Lower leg skin (tissue), 4 donors: ENCODE measurements at regions not wholly inside any gene's neighbourhood (a gene's known extent, or its start where the extent isn't known, plus 50 kb on each side); places are given as distances from the start of the nearest gene placed in this dataset.
"Not testable (repeated sequence)": the region's sequence is repeated elsewhere in the genome, so short reads cannot be mapped to it uniquely, and the experiment has no call there.

ENCODE experiments used
- DNase-seq, 2 donors: peaks; one replicate each; pipeline ENCODE4 v3.0.0-alpha.2; 2019; ENCODE audit warnings: low spot score in 2 of 2
- H3K4me3 ChIP-seq: fragments of 200-600 bp; sonication (generic); 2 replicates; pipeline ENCODE4 v1.5.1; 2017; ENCODE audit warnings: mild to moderate bottlenecking, low read depth; ENCODE audit not compliant: poor library complexity, severe bottlenecking
- POLR2A ChIP-seq, 2 donors: fragments of 450-650 bp; IDR thresholded peaks; one replicate each; pipeline ENCODE4 v1.6.1; 2016 to 2017; ENCODE audit warnings: antibody characterized with exemption in 2 of 2, mild to moderate bottlenecking in 1 of 2, moderate library complexity in 1 of 2
- WGBS, 2 donors: methylation state at CpG; one replicate each; pipeline ENCODE4 v1.1.5; 2018; 5-methylcytosine and 5-hydroxymethylcytosine counted together
- intact Hi-C: fragments of 100-400 bp; cut with DNase I; formaldehyde crosslinking; loops from one replicate; pipeline ENCODE4 v1.15.0; 2023; ENCODE audit warnings: low total_unique reads
- TF ChIP-seq, protein P1 (sequence below), 3 donors: fragments of 450-650 bp; IDR thresholded peaks; one replicate each; pipeline ENCODE4 v1.5.1; 2016; ENCODE audit warnings: antibody characterized with exemption in 3 of 3, mild to moderate bottlenecking in 3 of 3, moderate library complexity in 2 of 3

DNA sequence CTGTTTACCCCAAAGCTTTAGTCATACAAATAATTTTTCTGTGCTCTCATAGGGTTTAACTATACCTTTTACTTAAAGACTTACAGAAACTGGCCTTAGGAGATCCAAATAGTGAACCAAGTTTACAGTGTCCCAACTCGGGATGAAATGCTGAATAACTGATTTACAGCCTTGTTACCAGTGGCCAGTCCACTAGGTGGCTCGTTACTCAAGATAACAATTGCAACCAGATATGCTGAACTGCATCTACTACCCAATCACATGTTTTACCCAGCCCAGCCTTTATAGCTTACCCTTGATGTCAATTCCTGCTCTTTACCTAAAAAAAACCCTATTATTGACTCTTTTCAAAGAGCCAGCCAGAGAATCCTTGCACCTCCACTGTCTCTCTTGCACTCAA, 1148.8 kb upstream of the ADGRL4 start:
- DNase-seq, result no peak
- intact Hi-C loops, result no loop called here
- 36 to 42% methylated on average over 2 of the region's 2 CpGs for WGBS, 2 donors
- no peak for TF ChIP-seq POLR2A (IDR thresholded peaks at IDR 0.05)
- TF ChIP-seq, protein P1, sequence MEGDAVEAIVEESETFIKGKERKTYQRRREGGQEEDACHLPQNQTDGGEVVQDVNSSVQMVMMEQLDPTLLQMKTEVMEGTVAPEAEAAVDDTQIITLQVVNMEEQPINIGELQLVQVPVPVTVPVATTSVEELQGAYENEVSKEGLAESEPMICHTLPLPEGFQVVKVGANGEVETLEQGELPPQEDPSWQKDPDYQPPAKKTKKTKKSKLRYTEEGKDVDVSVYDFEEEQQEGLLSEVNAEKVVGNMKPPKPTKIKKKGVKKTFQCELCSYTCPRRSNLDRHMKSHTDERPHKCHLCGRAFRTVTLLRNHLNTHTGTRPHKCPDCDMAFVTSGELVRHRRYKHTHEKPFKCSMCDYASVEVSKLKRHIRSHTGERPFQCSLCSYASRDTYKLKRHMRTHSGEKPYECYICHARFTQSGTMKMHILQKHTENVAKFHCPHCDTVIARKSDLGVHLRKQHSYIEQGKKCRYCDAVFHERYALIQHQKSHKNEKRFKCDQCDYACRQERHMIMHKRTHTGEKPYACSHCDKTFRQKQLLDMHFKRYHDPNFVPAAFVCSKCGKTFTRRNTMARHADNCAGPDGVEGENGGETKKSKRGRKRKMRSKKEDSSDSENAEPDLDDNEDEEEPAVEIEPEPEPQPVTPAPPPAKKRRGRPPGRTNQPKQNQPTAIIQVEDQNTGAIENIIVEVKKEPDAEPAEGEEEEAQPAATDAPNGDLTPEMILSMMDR (IDR thresholded peaks at IDR 0.05), result no peak
- H3K4me3 ChIP-seq, result no peak overlapping the region

DNA sequence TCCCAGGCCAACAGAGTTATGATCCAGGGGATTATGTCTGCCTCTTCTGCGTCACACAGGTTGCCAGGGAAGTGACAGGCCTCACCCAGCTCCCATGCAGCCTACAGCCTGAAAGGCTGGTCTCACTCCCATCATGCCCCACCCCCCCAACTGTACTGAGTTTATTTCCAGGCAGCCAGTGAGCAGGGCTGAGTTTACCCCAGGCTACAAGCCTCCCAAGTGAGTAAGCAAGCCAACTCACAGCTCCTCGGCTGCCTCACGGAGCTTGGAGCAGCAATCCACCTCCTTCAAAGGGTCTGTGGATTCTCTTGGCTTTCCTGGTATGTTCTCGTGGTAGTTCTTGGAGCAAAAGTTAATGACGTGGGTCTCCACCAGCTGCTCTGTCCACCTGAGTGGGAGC, 1147.6 kb upstream of the ADGRL4 start:
- H3K4me3 ChIP-seq, result no peak overlapping the region
- TF ChIP-seq POLR2A (IDR thresholded peaks at IDR 0.05), result no peak
- TF ChIP-seq, protein P1 (IDR thresholded peaks at IDR 0.05), result no peak
- intact Hi-C loops, result no loop called here
- WGBS, 2 donors, result 77 to 86% methylated on average over 5 of the region's 5 CpGs
- no peak for DNase-seq

DNA sequence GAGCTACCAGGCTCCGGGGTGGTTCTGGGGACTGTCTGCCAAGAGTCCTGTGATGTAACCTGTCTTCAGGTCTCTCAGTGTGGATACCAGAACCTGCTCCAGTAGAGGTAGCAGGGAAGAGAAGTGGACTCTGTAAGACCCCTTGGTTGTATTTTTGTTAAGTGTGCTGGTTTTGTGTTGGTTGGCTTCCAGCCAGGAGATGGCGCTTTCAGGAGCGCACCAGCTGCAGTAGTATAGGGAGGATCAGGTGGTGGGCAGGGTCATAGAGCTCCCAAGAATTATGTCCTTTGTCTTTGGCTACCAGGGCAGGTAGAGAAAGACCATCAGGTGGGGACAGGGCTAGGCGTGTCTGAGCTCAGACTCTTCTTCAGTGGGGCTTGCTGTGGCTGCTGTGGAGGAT, 1147.2 kb upstream of the ADGRL4 start:
- TF ChIP-seq POLR2A (IDR thresholded peaks at IDR 0.05), result no peak
- TF ChIP-seq, protein P1 (IDR thresholded peaks at IDR 0.05), result no peak
- intact Hi-C loops, result no loop called here
- DNase-seq, result no peak
- H3K4me3 ChIP-seq, result no peak overlapping the region
- 91 to 95% methylated on average over 4 of the region's 4 CpGs for WGBS, 2 donors

DNA sequence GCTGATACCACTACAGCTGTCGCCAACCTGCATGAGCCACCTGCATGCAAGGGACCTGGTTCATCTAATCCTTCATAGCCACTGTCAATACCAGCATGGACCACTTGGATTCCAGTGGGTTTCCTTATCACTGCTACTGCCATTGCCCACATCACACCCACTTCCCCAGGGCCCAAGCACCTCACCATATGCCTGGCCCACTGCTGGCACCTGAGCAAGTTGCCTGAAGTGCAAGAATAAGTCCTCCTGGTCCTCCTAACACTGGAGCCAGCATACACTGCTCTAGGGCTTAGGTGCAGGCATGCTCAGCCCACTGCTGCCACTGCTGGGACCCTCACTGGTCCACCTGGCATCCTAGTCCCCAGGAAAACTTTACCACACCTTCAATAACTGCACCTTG, 1136.8 kb upstream of the ADGRL4 start:
- no peak for DNase-seq
- TF ChIP-seq, protein P1 (IDR thresholded peaks at IDR 0.05), result no peak
- TF ChIP-seq POLR2A (IDR thresholded peaks at IDR 0.05), result no peak
- intact Hi-C loops, result no loop called here
- no peak overlapping the region for H3K4me3 ChIP-seq
- 92 to 100% methylated on average over 1 of the region's 1 CpG for WGBS, 2 donors

DNA sequence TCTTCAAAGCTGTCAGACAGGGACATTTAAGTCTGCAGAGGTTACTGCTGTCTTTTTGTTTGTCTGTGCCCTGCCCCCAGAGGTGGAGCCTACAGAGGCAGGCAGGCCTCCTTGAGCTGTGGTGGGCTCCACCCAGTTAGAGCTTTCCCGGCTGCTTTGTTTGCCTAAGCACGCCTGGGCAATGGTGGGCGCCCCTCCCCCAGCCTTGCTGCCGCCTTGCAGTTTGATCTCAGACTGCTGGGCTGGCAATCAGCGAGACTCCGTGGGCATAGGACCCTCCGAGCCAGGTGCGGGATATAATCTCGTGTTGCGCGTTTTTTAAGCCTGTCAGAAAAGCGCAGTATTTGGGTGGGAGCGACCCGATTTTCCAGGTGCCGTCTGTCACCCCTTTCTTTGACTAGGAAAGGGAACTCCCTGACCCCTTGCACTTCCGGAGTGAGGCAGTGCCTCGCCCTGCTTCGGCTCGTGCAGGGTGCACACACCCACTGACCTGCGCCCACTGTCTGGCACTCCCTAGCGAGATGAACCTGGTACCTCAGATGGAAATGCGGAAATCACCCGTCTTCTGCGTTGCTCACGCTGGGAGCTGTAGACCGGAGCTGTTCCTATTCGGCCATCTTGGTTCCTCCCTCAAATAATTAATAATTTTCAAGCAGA, 1131.5 kb upstream of the ADGRL4 start:
- 90 to 93% methylated on average over 20 to 26 of the region's 27 CpGs for WGBS, 2 donors
- intact Hi-C loops, DNase-seq, H3K4me3 ChIP-seq: not testable (repeated sequence)

DNA sequence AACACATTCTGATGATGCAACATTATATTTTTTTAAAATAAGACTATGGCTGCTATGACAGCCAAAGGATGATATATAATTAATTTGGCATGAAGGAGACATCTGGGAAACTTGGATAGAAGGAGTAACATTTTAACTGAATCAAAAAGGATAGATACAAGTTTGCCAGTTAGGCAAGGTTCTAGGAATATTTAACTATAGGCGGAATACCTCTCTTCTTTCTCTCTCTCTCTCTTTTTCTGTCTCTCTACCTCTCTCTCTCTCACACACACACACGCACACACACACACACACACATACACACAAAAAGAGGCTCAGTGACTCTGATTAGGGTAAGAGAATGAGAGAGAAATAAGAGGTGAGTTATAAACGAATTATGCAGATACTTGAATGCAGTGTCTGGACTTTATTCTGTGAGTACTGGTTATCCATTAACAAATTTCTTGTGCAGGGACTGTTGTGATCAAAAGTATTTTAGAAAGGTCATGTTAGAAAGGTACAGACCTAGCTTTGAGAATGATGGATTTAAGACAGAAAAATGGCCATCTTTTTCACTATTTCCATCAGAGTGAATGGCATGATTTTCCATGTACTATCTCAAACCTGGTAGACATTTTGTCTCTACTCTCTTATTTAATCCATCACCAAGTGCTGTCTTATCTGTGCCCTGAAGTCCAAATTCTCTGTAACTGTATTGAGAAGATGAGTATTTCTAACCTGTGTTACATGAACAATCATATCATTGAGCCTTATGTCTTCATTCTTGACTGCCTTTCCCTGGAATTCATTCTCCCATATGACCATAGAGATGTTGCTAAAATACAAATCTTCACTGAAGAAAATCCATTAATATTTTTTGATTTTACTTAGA, 1106.9 kb upstream of the ADGRL4 start:
- no peak overlapping the region for H3K4me3 ChIP-seq
- intact Hi-C loops, result no loop called here
- DNase-seq, result no peak
- TF ChIP-seq POLR2A (IDR thresholded peaks at IDR 0.05), result no peak
- TF ChIP-seq, protein P1 (IDR thresholded peaks at IDR 0.05), result no peak
- WGBS, 2 donors, result 63 to 82% methylated on average over 3 of the region's 3 CpGs
